Right renal cortex interstitium (tissue), 3 donors: ENCODE measurements at regions not wholly inside any gene's neighbourhood (a gene's known extent, or its start where the extent isn't known, plus 50 kb on each side); places are given as distances from the start of the nearest gene placed in this dataset.

Source experiments
- DNase-seq, 3 donors: peaks; one replicate each; pipeline ENCODE4 v3.0.0-alpha.2; 2013; ENCODE audit warnings: low read depth in 3 of 3, low spot score in 2 of 3

DNA sequence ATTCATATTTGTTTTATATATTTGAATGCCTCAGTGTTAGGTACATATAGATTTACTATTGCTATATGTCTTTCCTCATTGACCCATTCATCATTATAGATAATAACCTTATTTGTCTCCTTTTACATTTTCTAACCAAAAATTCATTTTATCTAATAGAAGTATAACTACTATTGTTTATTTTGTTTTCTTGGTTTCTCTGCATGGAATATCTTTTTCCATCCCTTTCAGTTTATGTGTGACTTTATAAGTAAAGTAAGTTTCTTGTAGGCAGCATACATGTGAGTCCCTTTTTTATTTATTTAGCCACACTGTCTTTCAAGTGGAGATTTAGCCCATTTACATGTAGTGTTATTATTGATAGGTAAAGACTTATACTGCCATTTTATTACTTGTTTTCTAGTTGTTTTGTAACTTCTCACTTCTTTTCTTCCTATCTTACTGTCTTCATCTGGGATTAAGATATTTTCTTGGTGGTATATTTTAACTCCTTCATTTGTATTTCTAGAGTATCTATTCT lies 572.0 kb upstream of the MAN1A1 start:
- DNase-seq: no peak

DNA sequence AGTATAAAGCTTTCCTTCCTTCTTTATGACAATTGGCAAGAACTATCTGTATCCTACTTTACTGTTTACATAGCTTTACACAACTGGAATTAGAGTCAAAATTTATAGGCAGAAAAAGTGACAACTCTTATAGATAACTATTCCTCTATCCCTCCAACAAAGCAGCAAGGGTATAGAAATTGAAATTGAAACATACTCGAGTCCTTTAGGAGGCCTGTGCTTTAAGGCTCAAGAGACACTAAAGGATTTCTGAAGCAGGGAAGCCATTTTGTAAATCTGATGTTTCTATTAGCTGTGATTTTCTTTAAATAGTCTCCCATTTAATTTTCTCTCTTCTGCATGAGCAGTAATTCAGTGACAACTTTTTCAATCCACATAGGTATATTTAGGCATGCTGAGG lies 567.6 kb upstream of the MAN1A1 start:
- DNase-seq: no peak

DNA sequence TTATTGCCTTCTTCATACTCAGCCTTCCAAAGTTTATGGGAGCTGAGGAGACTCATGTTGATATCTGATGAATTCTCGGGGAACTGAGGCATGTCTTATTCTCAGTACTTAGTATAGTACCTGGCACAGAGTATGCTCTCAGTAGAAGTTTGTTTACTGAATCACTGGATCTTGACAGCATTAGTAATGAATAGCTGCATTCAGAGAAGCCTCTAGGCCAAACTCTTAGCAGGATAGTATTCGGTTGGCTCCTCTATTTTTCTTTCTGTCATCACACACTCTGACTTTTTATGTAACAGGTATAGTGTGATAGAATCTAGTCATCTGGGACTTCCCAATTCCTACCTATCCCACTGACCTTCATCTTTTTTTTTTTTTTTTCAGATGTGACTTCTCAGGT lies 566.4 kb upstream of the MAN1A1 start:
- DNase-seq: no peak

DNA sequence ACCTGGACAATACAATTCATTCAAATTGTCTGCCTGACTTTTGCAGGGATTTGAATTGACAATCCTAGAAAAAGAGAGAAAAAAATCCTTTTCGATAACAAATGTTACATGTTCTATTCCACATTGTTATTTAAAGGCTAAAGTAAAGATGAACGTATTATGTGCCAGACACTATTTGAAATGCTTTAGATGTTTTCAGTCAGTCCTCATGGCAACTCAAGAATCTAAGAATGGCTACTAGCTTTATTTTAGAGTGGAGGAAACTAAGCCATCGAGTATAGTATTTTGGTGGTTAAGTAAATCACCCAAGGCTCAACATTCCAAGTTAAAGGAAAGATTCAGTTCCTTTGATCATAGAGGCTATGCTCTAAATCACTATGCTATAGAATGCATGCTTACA lies 558.6 kb upstream of the MAN1A1 start:
- no peak for DNase-seq

DNA sequence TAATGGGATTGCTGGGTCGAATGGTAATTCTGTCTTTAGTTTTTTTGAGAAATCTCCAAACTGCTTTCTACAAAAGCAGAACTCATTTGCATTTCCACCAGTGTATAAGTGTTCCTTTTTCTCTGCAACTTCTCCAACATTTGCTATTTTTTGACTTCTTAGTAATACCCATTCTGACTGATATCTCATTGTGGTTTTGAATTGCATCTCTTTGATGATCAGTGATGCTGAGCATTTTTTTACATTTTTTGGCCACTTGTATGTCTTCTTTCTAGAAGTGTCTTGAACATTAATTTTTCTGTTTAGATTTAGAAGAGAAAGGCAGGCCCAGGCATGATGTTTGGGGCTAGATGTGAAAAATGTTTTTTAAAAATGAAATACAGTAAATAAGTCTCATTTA lies 553.1 kb upstream of the MAN1A1 start:
- no peak for DNase-seq

DNA sequence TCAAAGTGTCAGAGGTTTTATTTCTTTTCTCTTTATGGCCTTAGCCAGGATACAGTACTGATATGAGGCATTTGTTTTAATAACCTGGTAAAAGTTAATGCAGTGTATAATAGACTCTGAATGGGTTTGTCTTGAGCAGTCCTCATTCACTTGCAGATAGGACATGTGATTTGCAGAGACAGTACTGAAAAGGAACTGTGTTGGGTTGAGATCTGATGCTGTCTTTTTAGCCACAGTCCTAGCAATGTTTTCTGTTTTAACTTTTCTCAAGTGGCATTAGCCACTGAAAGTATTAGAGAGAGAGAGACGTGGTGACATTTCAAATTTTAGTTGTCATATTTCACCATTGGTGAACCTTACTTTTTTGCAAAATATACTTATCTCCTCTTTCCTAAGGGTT lies 547.2 kb upstream of the MAN1A1 start:
- no peak for DNase-seq

DNA sequence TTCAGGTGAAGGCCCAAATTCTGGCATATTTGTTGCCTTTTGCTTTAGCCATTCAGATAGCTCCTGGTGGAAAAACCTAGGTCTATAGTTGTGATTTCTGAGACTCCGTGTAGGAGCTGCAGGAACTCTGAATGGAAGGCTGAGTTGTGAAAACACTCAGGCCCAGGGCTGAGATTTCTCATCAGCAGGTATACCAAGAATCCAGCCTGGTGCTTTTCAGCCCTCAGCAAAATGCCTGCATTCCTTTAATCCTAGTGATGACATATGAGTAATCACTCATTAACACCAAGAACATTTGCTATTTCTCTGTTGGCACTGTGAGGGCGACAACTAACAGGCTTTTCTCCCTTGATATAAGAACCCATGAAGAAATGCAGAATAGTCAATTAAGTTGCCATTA lies 546.1 kb upstream of the MAN1A1 start:
- no peak for DNase-seq

DNA sequence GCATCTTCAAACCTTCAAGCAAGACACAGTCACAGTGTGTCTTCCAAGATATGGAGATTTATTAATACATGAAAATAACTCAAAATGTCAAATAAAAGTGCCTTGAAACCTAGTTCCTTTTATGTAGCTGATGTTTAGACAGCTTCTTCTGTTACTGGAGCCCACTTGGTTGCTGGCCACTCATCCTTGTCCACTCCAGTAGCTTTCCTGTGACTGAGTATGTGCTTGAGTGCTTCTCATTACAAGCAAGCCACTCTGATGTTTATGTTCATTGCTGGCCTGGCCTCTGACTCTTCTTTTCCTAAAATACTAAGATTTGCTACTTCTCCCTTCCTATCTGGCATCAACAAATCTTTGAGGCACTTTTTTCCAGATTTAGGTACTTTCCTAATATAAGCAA lies 545.2 kb upstream of the MAN1A1 start:
- peak in 2 of 3 donors; percentile 3 to 23 for DNase-seq

DNA sequence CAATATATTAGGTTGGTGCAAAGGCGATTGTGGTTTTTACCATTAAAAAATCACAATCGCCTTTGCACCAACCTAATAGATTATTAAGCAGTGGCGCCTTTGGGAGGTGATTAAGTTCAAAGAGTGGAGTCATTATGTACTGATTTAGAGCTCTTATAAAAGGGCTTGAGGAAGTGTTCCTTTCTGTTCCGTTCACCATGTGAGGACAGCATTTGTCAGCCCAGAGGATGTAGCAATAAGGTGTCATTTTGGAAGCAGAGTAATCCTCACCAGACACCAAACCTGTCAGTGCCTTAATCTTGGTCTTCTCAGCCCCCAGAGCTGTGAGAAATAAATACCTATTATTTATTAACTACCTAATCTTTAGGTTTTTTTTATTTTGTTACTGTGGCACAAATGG lies 542.1 kb upstream of the MAN1A1 start:
- no peak for DNase-seq

DNA sequence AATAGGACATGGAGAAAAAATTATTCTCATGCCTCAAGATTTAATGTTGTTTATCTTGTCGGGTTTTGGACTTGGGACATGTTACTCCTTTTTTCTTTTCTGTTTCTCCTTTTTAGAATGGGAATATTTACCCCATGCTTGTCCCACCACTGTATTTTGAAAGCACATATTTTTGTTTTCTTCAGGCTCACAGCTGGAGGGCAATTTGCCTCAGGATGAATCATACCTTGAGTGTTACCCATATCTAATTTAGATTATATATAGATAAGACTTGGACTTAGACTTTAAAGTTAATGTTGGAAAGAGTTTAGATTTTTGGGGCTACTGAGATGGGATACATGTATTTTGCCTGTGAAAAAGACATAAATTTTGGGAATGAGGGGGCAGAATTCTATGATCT lies 541.6 kb upstream of the MAN1A1 start:
- DNase-seq: no peak

DNA sequence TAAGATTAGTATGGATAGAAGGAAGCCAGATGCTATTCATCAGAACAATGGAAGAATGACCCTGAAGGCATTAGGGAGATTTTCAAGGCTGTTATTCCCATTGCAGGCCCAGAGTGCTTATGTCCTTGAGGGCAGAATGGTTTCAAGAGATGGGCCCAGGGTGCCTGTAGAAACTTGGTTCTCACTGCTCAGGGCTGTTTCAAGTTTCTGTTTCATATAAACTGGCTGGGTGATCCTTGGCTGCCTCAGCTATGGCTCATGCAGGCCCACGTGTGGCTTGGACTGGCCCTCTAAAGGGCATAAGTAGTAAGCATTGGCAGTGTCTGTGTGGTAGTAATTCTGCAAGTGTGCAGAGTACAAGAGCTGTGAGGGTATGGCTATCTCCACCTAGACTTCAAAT lies 540.9 kb upstream of the MAN1A1 start:
- no peak for DNase-seq

DNA sequence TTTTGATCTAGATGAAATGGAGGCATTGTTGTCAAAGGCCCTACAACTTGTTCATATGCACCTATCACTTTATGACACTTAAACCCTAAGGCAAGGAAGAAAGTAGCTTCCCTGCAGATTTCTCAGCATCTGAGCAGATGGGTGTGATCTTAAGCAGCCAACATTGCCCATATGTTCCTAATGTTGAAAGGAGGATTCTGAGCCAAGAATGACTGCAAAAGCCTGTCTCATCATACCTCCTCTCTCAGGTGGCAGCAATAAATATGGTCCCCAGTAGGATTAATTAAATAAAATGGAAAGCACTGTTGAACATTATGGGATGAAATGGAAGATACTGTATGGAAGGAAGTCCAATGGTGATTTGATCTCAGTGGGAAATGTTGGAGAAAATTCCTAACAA lies 538.1 kb upstream of the MAN1A1 start:
- DNase-seq: no peak

DNA sequence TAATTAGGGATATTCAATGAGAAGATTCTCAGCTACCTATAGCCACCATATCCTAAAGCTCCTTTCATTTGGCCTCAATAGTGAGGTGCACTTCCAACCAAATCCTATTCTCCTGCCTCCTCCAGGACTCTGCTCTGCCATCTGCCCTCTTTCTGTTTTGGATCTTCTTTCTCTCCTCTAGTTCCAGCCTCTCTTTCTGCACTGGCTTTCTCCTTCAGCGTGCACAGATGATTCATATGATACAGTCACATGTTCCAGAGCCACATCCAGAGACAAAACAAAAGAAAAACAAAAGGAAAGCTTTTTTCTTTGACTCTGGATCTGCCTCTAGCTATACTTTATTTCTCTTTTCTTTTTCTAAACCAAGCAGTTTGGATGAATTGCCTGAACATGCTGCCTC lies 531.9 kb upstream of the MAN1A1 start:
- no peak for DNase-seq

DNA sequence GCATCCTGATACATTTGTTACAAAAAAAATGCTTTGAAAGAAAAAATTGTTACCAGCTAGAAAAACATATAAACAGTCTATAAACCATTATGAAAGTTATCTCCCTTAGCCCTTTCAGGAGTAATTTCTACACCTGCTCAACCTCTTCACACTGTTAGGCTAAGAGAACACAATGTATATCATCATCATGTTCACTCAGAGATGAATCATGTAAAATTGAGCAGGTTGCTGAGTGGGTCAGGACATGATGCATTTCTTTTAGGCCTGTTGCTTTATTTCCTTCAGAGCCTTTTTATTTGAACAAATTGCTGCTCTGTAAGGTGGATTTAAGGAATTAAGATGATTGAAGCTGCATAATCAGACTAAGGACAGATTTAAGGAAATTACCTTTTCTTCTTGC lies 531.3 kb upstream of the MAN1A1 start:
- no peak for DNase-seq

DNA sequence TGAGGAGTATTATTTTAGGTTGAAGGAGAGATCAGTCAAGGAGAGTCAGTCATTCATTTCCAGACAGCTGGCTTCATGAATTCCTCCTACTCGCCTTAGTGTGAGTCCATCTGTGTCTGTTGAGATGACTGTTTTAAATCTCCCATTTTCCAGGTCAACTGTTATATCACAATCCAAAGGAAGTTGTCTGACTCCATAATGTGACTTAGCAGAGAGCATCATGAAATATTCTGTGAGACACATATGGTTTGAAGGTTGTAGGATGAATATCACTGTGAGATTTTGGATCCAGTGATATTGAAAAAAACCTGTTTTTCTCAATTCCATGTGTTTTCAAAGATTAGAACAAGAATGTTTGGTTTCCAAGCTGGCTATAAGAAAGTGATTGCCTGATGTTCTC lies 530.2 kb upstream of the MAN1A1 start:
- DNase-seq: no peak

DNA sequence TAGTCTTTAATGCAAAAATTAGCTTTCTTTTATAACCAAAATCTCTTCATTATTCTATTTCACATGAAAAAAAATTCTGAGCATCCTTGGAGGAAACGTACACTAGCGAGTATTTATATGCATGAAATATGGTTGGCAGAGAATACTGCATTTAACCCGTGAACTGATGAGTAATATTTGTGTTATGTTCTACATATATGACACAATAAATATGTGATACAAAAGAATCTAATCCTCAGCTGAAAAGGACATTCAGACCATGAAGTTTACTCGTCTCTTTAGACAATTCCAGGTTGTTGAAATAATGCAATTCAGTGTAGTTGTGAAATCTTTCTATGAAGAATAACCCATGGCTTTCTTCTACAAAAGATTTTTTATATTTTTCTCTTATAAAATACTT lies 524.8 kb upstream of the MAN1A1 start:
- DNase-seq: no peak

DNA sequence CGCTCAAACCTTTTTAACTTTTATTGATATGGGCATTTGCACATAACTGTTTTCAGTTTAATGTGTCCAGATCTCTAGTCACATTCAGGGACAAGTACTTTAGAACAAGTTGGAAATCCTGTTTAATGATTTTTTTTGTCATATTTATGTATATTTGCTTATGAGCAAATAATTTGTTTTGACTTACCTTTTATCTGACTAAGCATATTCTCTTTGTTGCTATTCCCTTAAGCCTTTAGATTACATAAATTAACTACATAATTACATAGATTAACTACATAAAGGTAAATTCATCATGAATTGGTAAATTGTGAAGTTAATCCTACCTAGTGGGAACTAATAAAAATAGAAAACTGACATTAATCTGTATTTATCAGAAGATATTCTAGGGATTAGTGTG lies 523.5 kb upstream of the MAN1A1 start:
- no peak for DNase-seq

DNA sequence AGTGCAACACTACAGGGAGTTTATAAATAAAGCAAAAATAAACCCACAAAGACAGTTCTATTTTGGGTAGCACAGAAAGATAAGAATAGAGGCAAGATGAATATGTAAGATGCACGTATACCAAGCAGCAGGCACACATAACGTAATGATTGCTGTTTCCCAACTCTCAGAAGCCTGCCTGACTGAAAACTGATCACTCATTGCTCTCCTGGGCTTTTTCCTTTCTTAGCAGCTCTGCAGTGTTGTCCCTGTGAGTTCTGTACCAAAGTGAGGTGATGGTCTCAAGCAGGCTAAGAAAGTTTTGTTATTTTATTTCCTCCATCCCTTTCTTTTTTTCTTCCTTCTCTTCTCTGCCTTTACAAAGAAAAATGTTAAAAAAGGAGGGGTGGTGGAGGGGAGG lies 522.0 kb upstream of the MAN1A1 start:
- DNase-seq: no peak

DNA sequence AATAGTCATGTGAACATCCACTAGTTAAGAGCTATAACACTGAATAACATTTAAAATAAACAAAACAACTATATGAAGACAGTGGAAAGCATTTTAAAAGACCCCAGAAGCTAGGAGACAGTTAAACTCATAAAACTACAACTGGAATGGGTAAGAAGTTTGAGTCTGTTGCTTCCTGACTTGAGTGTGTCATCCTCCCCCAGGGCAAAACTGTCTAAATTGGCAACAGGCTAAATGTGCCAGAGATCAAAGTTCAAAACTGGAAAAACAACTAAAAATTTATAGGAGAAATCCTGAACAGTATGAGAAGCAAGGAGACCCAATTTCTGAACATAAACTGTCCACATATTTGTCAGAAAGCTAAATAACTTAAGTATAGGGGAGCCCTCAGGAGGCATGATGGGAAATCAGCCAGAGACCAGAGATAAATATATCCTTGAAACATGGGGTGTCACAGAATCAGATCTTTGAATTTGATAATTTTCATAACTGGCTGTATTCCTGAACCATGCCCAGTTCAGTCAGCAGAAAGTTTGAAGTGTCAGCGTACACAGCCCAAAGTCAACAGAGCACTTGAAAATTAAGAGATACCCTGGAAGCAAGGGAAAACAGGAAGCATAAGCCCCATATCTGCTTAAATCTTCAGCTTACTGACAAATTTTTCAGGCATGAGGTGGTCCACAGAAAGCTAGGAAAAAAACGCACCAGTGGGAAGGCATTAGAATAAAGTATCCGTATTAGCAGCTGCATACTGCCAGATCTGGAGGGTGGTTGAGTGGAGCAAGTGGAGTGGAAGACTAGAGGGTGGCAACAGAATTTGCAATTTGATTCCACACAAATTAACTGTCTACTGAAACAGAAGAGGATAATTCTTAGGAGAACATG lies 516.1 kb upstream of the MAN1A1 start:
- no peak for DNase-seq

DNA sequence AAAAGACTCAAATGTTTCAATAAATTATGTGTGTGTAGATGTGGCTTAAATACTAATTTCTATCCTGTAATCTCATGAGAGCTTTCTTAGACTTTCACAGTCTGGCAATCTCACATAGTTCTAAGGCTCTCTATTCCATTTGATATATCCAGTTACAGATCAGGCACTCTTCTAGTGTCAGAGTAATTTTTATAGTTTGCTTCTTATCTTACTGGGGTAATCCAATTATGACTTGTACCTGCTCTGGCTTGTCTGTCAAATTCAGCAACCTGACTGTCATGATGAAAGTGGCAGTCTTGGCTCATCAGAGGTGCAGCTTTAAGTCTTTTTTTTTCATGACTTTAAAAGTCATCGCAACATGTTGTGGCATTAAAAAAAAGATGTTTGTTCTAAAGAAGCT lies 513.2 kb upstream of the MAN1A1 start:
- no peak for DNase-seq

DNA sequence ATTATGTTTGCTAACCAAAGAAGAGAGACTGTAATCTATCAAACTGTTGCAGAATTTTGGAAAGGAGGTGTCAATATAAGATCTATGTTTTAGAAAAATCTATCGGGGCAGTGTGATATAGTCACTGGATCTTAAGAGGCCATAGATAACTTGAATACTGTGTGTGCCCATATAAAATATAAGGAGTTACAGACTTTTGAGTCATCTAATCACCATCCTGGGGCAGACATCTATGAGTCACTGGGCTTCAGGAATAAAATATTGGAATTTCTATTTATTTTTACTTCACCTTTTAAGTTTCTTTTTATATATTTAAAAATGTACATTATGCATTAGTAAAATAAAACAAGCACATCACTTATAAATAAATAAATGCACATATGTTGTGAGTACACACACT lies 509.3 kb upstream of the MAN1A1 start:
- DNase-seq: no peak

DNA sequence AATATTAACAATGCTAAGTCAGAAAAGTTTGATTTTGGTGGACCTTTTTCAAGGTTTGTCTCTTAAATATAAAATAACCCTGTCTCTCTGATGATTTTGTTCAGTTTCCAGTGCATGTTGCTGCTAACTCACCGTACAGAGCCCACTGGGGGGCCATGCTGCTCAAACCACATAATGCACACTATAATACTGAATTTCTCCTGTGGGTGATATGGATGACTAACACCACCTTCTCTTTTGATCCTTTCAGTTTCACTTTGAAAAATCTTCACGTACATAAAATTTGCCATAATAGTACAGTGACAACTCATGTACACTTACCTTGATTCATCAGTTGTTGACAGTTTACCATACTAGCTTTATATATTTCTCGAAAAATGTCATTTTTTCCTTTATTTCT lies 506.6 kb upstream of the MAN1A1 start:
- DNase-seq: no peak

DNA sequence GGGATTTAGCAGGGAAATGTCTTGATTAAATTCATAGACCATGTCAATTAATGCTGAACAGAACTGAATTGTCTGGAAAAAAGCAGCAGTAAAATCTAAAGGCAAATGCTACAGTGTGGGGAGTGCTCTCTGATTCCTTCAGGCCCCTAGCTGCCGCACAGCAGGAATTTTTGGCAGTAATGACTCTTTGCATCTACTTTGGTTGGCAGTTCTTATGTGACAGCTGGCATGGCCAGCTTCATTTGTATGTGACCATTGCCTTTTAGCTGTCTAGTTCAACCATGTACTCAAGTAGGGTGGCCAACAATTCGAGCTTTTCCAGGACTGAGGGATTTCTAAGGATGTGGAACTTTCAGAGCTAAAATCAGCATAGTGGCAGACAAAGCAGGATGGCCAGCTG lies 499.1 kb upstream of the MAN1A1 start:
- DNase-seq: no peak
